Mucosa of rectum (tissue), 2 donors: ENCODE measurements at regions not wholly inside any gene's neighbourhood (a gene's known extent, or its start where the extent isn't known, plus 50 kb on each side); places are given as distances from the start of the nearest gene placed in this dataset.

Experiments used
- H3K27ac ChIP-seq, 2 donors: one replicate each; pipeline ENCODE4 v1.7.0; 2013; ENCODE audit warnings: inconsistent platforms in 2 of 2, low read depth in 2 of 2, low read length in 2 of 2
- H3K27me3 ChIP-seq, 2 donors: one replicate each; pipeline ENCODE4 v1.7.0; 2013; ENCODE audit warnings: low read length in 2 of 2; ENCODE audit not compliant: control insufficient read depth in 2 of 2, insufficient read depth in 2 of 2
- H3K36me3 ChIP-seq, 2 donors: one replicate each; pipeline ENCODE4 v1.7.0; 2013; ENCODE audit warnings: low read length in 2 of 2; ENCODE audit not compliant: control insufficient read depth in 2 of 2, insufficient read depth in 2 of 2
- H3K4me1 ChIP-seq, 2 donors: one replicate each; pipeline ENCODE4 v1.7.0; 2013; ENCODE audit warnings: low read length in 2 of 2, mild to moderate bottlenecking in 1 of 2; ENCODE audit not compliant: control insufficient read depth in 2 of 2, insufficient read depth in 2 of 2
- H3K4me3 ChIP-seq, 2 donors: one replicate each; pipeline ENCODE4 v1.7.0; 2013; ENCODE audit warnings: low read length in 2 of 2
- H3K9ac ChIP-seq, 2 donors: one replicate each; pipeline ENCODE4 v1.7.0; 2013; ENCODE audit warnings: low read length in 2 of 2, low read depth in 1 of 2, mild to moderate bottlenecking in 1 of 2
- H3K9me3 ChIP-seq, 2 donors: one replicate each; pipeline ENCODE4 v1.7.0; 2013; ENCODE audit warnings: low read length in 2 of 2; ENCODE audit not compliant: control insufficient read depth in 2 of 2
- donor health status: healthy.
- donor health status: Normal muscosa, but diverticular disease.

GRCh38 chrX:99887918-99888317 is 522.2 kb downstream of the PCDH19 start:
- Histone ChIP-seq H3K4me1 (no peaks in the 10 kb centered on the region), H3K9me3 (no peaks in the 10 kb centered on the region), H3K27ac (no peak overlapping the region), H3K4me3 (no peak overlapping the region), H3K9ac (no peak overlapping the region), H3K27me3 (no peaks in the 10 kb centered on the region), H3K36me3 (no peaks in the 10 kb centered on the region)

- H3K27ac ChIP-seq = no peak overlapping the region
- H3K9me3 ChIP-seq = no peaks in the 10 kb centered on the region
- H3K4me1 ChIP-seq = no peaks in the 10 kb centered on the region
- no peak overlapping the region for H3K4me3 ChIP-seq
- H3K36me3 ChIP-seq = no peaks in the 10 kb centered on the region
- no peak overlapping the region for H3K9ac ChIP-seq
- H3K27me3 ChIP-seq = no peaks in the 10 kb centered on the region
These were observed 552.6 kb downstream of the PCDH19 start for GRCh38 chrX:99857455-99857854.

- H3K9ac ChIP-seq = no peak overlapping the region
- H3K36me3 ChIP-seq = no peaks in the 10 kb centered on the region
- no peaks in the 10 kb centered on the region for H3K4me1 ChIP-seq
- H3K27me3 ChIP-seq = no peaks in the 10 kb centered on the region
- H3K9me3 ChIP-seq = no peaks in the 10 kb centered on the region
- H3K27ac ChIP-seq = no peak overlapping the region
- no peak overlapping the region for H3K4me3 ChIP-seq
These were observed 576.3 kb downstream of the PCDH19 start for GRCh38 chrX:99833821-99834220.

GRCh38 chrX:99820197-99820596 is 589.9 kb downstream of the PCDH19 start:
- no peaks in the 10 kb centered on the region for H3K9me3 ChIP-seq
- H3K27ac ChIP-seq = no peak overlapping the region
- no peaks in the 10 kb centered on the region for H3K36me3 ChIP-seq
- H3K4me3 ChIP-seq = no peak overlapping the region
- no peaks in the 10 kb centered on the region for H3K4me1 ChIP-seq
- no peak overlapping the region for H3K9ac ChIP-seq
- no peaks in the 10 kb centered on the region for H3K27me3 ChIP-seq

GRCh38 chrX:99800016-99800415 is 610.1 kb downstream of the PCDH19 start:
- Histone ChIP-seq H3K9me3 (peaks cover 2 to 6% of the 10 kb centered on the region in 2 donors), H3K4me1 (no peaks in the 10 kb centered on the region), H3K27me3 (no peaks in the 10 kb centered on the region)

GRCh38 chrX:99798936-99799335 is 611.1 kb downstream of the PCDH19 start:
- Histone ChIP-seq H3K4me3 (no peak overlapping the region), H3K4me1 (no peaks in the 10 kb centered on the region), H3K36me3 (no peaks in the 10 kb centered on the region), H3K9me3 (peaks cover 2 to 6% of the 10 kb centered on the region in 2 donors), H3K9ac (no peak overlapping the region), H3K27ac (no peak overlapping the region), H3K27me3 (no peaks in the 10 kb centered on the region)

More at GRCh38 chrX:99800016-99800415, 610.1 kb downstream of the PCDH19 start:
- no peak overlapping the region for H3K4me3 ChIP-seq
- H3K27ac ChIP-seq = no peak overlapping the region
- H3K36me3 ChIP-seq = no peaks in the 10 kb centered on the region
- no peak overlapping the region for H3K9ac ChIP-seq

- Histone ChIP-seq H3K9me3 (peaks cover 2 to 6% of the 10 kb centered on the region in 2 donors), H3K4me3 (no peak overlapping the region), H3K27me3 (no peaks in the 10 kb centered on the region), H3K27ac (no peak overlapping the region), H3K4me1 (no peaks in the 10 kb centered on the region), H3K9ac (no peak overlapping the region), H3K36me3 (no peaks in the 10 kb centered on the region)
These were observed 614.6 kb downstream of the PCDH19 start for GRCh38 chrX:99795495-99795894.

GRCh38 chrX:99782516-99783040 is 627.5 kb downstream of the PCDH19 start:
- Histone ChIP-seq H3K9me3 (peaks cover 0 to 3% of the 10 kb centered on the region in 2 donors), H3K27me3 (no peaks in the 10 kb centered on the region), H3K27ac (no peak overlapping the region), H3K9ac (no peak overlapping the region), H3K4me1 (no peaks in the 10 kb centered on the region), H3K4me3 (no peak overlapping the region), H3K36me3 (no peaks in the 10 kb centered on the region)

GRCh38 chrX:99777912-99778311 is 632.2 kb downstream of the PCDH19 start:
- Histone ChIP-seq H3K36me3 (no peaks in the 10 kb centered on the region), H3K9me3 (no peaks in the 10 kb centered on the region), H3K4me3 (no peak overlapping the region), H3K9ac (no peak overlapping the region), H3K27me3 (no peaks in the 10 kb centered on the region), H3K27ac (no peak overlapping the region), H3K4me1 (no peaks in the 10 kb centered on the region)

- Histone ChIP-seq H3K9ac (no peak overlapping the region), H3K36me3 (no peaks in the 10 kb centered on the region), H3K27me3 (no peaks in the 10 kb centered on the region), H3K4me3 (no peak overlapping the region), H3K4me1 (no peaks in the 10 kb centered on the region), H3K27ac (no peak overlapping the region), H3K9me3 (no peaks in the 10 kb centered on the region)
These were observed 648.3 kb downstream of the PCDH19 start for GRCh38 chrX:99761731-99762130.

GRCh38 chrX:99752776-99753175 is 657.3 kb downstream of the PCDH19 start:
- Histone ChIP-seq H3K27me3 (peaks cover 0 to 2% of the 10 kb centered on the region in 2 donors), H3K27ac (no peak overlapping the region), H3K36me3 (no peaks in the 10 kb centered on the region), H3K9ac (no peak overlapping the region), H3K4me3 (no peak overlapping the region), H3K9me3 (peaks cover 0 to 2% of the 10 kb centered on the region in 2 donors), H3K4me1 (no peaks in the 10 kb centered on the region)
